SK-N-SH treated with all-trans-retinoic acid at 6 μM for 48 hours (cell line): ENCODE measurements at regions not wholly inside any gene's neighbourhood (a gene's known extent, or its start where the extent isn't known, plus 50 kb on each side); places are given as distances from the start of the nearest gene placed in this dataset.

ENCODE experiments used
- ATAC-seq: fragments of 200-7000 bp; cut with Tn5 transposase; 3 replicates; pipeline ENCODE4 v1.9.1; 2020; ENCODE audit warnings: mild to moderate bottlenecking, moderate library complexity
- ARNTL ChIP-seq: fragments of 450-650 bp; formaldehyde crosslinking; IDR thresholded peaks from 2 replicates; pipeline ENCODE4 v1.5.0; 2020; ENCODE audit warnings: low read depth, mild to moderate bottlenecking, moderate library complexity, borderline replicate concordance
- BACH2 ChIP-seq: fragments of 250-450 bp; sonication (Bioruptor Pico); IDR thresholded peaks from 2 replicates; pipeline ENCODE4 v1.9.0; 2021; ENCODE audit warnings: mild to moderate bottlenecking, borderline replicate concordance
- CREB5 ChIP-seq: fragments of 250-450 bp; sonication (Bioruptor Pico); IDR thresholded peaks from 2 replicates; pipeline ENCODE4 v1.5.1; 2020; ENCODE audit warnings: low read depth, mild to moderate bottlenecking, moderate library complexity
- CSDC2 ChIP-seq: fragments of 250-450 bp; sonication (Bioruptor Pico); IDR thresholded peaks from 2 replicates; pipeline ENCODE4 v1.5.0; 2020; ENCODE audit warnings: mild to moderate bottlenecking, moderate library complexity
- ESRRG ChIP-seq: fragments of 250-450 bp; sonication (Bioruptor Pico); IDR thresholded peaks from 2 replicates; pipeline ENCODE4 v1.6.1; 2021; ENCODE audit warnings: mild to moderate bottlenecking
- GLIS3 ChIP-seq: fragments of 250-450 bp; sonication (Bioruptor Pico); IDR thresholded peaks from 2 replicates; pipeline ENCODE4 v1.5.0; 2020; ENCODE audit warnings: mild to moderate bottlenecking, moderate library complexity
- ISL1 ChIP-seq: fragments of 250-450 bp; sonication (Bioruptor Pico); IDR thresholded peaks from 2 replicates; pipeline ENCODE4 v2.1.2; 2022; ENCODE audit warnings: mild to moderate bottlenecking, moderate library complexity
- OSR1 ChIP-seq: fragments of 250-450 bp; sonication (Bioruptor Pico); IDR thresholded peaks from 2 replicates; pipeline ENCODE4 v1.8.0; 2022; ENCODE audit warnings: moderate library complexity, mild to moderate bottlenecking, inconsistent platforms
- POU6F1 ChIP-seq: fragments of 250-450 bp; sonication (Bioruptor Pico); IDR thresholded peaks from 2 replicates; pipeline ENCODE4 v1.8.0; 2021; ENCODE audit warnings: low read depth, mild to moderate bottlenecking, moderate library complexity, borderline replicate concordance
- PPARA ChIP-seq: fragments of 250-450 bp; sonication (Bioruptor Pico); IDR thresholded peaks from 2 replicates; pipeline ENCODE4 v1.5.0; 2020; ENCODE audit warnings: mild to moderate bottlenecking, borderline replicate concordance
- RARB ChIP-seq: fragments of 250-450 bp; sonication (Bioruptor Pico); IDR thresholded peaks from 2 replicates; pipeline ENCODE4 v1.8.0; 2021; ENCODE audit warnings: mild to moderate bottlenecking, moderate library complexity
- SNAI2 ChIP-seq: fragments of 250-450 bp; sonication (Bioruptor Pico); IDR thresholded peaks from 2 replicates; pipeline ENCODE4 v1.5.0; 2020; ENCODE audit warnings: mild to moderate bottlenecking, moderate library complexity
- TCF4 ChIP-seq: fragments of 250-450 bp; sonication (Bioruptor Pico); IDR thresholded peaks from 2 replicates; pipeline ENCODE4 v1.8.0; 2021; ENCODE audit warnings: mild to moderate bottlenecking, moderate library complexity, borderline replicate concordance
- TOX ChIP-seq: fragments of 250-450 bp; sonication (Bioruptor Pico); IDR thresholded peaks from 2 replicates; pipeline ENCODE4 v1.8.0; 2021; ENCODE audit warnings: mild to moderate bottlenecking, moderate library complexity, borderline replicate concordance
- ZC3H10 ChIP-seq: fragments of 250-450 bp; sonication (Bioruptor Pico); IDR thresholded peaks from 2 replicates; pipeline ENCODE4 v1.5.1; 2021; ENCODE audit warnings: mild to moderate bottlenecking, moderate library complexity
- ZFP3 ChIP-seq: fragments of 250-450 bp; sonication (Bioruptor Pico); IDR thresholded peaks from 2 replicates; pipeline ENCODE4 v1.5.0; 2020; ENCODE audit warnings: mild to moderate bottlenecking, moderate library complexity
- ZFP30 ChIP-seq: fragments of 450-650 bp; formaldehyde crosslinking; IDR thresholded peaks from 2 replicates; pipeline ENCODE4 v1.5.0; 2022; ENCODE audit warnings: mild to moderate bottlenecking, moderate library complexity
- ZNF565 ChIP-seq: fragments of 450-650 bp; formaldehyde crosslinking; conservative IDR thresholded peaks from 2 replicates; pipeline ENCODE4 v1.5.0; 2020; ENCODE audit warnings: low read depth, mild to moderate bottlenecking, moderate library complexity
- ZNF70 ChIP-seq: fragments of 450-650 bp; formaldehyde crosslinking; IDR thresholded peaks from 2 replicates; pipeline ENCODE4 v1.5.0; 2020; ENCODE audit warnings: mild to moderate bottlenecking, moderate library complexity
- ZNF8 ChIP-seq: fragments of 450-650 bp; formaldehyde crosslinking; IDR thresholded peaks from 2 replicates; pipeline ENCODE4 v1.5.0; 2020; ENCODE audit warnings: mild to moderate bottlenecking, moderate library complexity
- TF ChIP-seq, protein P1 (sequence below): fragments of 250-450 bp; sonication (Bioruptor Pico); IDR thresholded peaks from 2 replicates; pipeline ENCODE4 v1.5.0; 2020; ENCODE audit warnings: mild to moderate bottlenecking, moderate library complexity
- TF ChIP-seq, protein P2 (sequence below): fragments of 250-450 bp; sonication (Bioruptor Pico); IDR thresholded peaks from 2 replicates; pipeline ENCODE4 v1.5.1; 2021; ENCODE audit warnings: mild to moderate bottlenecking, moderate library complexity
- TF ChIP-seq, protein P3 (sequence below): fragments of 250-450 bp; sonication (Bioruptor Pico); IDR thresholded peaks from 2 replicates; pipeline ENCODE4 v1.8.0; 2020; ENCODE audit warnings: mild to moderate bottlenecking, moderate library complexity, borderline replicate concordance

DNA sequence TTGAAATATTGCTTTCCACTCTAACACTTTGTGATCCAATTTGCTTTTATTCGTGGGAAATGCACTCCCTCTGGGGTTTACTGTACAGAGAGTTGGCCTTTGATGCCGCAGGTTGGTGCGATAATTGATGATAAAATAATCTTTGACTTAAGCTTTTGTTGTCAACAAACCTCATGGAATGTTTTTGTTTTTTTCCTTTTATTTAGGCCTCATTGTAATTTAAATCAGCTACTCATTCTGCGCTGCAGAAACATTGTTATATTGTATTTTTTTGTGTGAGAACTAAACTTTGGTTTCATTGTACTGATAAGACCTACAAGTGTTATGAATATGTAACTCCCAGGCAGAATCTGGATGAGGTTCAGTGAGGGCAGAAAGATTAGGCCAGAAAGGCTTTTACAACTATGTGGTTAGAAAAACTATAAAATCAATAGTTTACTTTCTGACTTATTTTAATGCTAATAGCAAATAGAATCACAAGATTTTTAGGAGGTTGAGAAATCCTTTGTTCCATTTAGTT, 76.8 kb upstream of the POM121L12 start:
- TF ChIP-seq ZFP3 (CRISPR knock-in tag): no peak
- no peak for ATAC-seq

- ATAC-seq: no peak
- TF ChIP-seq ARNTL (CRISPR knock-in tag): no peak
- TF ChIP-seq ZNF565 (CRISPR knock-in tag): no peak
- no peak for TF ChIP-seq POU6F1 (CRISPR knock-in tag)
- no peak for TF ChIP-seq CSDC2 (CRISPR knock-in tag)
- no peak for TF ChIP-seq ESRRG (CRISPR knock-in tag)
- no peak for TF ChIP-seq ISL1 (CRISPR knock-in tag)
- no peak for TF ChIP-seq ZNF70 (CRISPR knock-in tag)
- TF ChIP-seq, protein P1, sequence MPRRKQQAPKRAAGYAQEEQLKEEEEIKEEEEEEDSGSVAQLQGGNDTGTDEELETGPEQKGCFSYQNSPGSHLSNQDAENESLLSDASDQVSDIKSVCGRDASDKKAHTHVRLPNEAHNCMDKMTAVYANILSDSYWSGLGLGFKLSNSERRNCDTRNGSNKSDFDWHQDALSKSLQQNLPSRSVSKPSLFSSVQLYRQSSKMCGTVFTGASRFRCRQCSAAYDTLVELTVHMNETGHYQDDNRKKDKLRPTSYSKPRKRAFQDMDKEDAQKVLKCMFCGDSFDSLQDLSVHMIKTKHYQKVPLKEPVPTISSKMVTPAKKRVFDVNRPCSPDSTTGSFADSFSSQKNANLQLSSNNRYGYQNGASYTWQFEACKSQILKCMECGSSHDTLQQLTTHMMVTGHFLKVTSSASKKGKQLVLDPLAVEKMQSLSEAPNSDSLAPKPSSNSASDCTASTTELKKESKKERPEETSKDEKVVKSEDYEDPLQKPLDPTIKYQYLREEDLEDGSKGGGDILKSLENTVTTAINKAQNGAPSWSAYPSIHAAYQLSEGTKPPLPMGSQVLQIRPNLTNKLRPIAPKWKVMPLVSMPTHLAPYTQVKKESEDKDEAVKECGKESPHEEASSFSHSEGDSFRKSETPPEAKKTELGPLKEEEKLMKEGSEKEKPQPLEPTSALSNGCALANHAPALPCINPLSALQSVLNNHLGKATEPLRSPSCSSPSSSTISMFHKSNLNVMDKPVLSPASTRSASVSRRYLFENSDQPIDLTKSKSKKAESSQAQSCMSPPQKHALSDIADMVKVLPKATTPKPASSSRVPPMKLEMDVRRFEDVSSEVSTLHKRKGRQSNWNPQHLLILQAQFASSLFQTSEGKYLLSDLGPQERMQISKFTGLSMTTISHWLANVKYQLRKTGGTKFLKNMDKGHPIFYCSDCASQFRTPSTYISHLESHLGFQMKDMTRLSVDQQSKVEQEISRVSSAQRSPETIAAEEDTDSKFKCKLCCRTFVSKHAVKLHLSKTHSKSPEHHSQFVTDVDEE (CRISPR knock-in tag): no peak
- TF ChIP-seq ZNF8 (CRISPR knock-in tag): no peak
- TF ChIP-seq CREB5 (CRISPR knock-in tag): no peak
- no peak for TF ChIP-seq PPARA
- TF ChIP-seq, protein P2, sequence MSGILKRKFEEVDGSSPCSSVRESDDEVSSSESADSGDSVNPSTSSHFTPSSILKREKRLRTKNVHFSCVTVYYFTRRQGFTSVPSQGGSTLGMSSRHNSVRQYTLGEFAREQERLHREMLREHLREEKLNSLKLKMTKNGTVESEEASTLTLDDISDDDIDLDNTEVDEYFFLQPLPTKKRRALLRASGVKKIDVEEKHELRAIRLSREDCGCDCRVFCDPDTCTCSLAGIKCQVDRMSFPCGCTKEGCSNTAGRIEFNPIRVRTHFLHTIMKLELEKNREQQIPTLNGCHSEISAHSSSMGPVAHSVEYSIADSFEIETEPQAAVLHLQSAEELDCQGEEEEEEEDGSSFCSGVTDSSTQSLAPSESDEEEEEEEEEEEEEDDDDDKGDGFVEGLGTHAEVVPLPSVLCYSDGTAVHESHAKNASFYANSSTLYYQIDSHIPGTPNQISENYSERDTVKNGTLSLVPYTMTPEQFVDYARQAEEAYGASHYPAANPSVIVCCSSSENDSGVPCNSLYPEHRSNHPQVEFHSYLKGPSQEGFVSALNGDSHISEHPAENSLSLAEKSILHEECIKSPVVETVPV (CRISPR knock-in tag): no peak
- no peak for TF ChIP-seq OSR1 (CRISPR knock-in tag)
- no peak for TF ChIP-seq TCF4 (CRISPR knock-in tag)
- no peak for TF ChIP-seq GLIS3
- TF ChIP-seq BACH2 (CRISPR knock-in tag): no peak
- no peak for TF ChIP-seq RARB
- no peak for TF ChIP-seq ZFP30 (CRISPR knock-in tag)
Observed at GRCh38 chr7:52956379-52956915, 79.0 kb upstream of the POM121L12 start.

DNA sequence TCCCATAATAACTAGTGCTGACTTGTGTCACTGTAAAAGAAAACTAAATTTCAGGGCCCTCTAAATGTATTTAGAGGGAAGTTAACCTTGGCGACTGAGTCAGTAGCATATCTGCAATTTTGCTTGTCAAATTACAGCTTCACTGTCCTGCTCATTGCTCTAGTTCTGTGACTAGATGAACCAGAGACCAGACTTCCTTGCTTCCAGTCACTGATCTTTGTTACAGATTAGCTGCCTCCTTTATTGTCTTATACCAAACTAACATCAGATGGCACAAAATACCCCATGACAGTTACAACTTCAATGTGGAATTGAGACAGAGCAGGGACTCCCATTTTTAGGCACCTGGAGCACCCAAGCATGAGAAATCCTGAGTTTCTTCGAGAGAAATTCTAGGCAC, 79.9 kb upstream of the POM121L12 start:
- TF ChIP-seq POU6F1 (CRISPR knock-in tag) (no peak), ESRRG (CRISPR knock-in tag) (no peak), ZNF70 (CRISPR knock-in tag) (no peak), PPARA (no peak), GLIS3 (no peak), SNAI2 (CRISPR knock-in tag) (no peak), ARNTL (CRISPR knock-in tag) (no peak), ZNF8 (CRISPR knock-in tag) (no peak), CSDC2 (CRISPR knock-in tag) (no peak), TOX (CRISPR knock-in tag) (no peak), ZC3H10 (CRISPR knock-in tag) (no peak), ZFP30 (CRISPR knock-in tag) (no peak), TCF4 (CRISPR knock-in tag) (no peak), RARB (no peak), ZNF565 (CRISPR knock-in tag) (no peak), ISL1 (CRISPR knock-in tag) (no peak)
- TF ChIP-seq, protein P3, sequence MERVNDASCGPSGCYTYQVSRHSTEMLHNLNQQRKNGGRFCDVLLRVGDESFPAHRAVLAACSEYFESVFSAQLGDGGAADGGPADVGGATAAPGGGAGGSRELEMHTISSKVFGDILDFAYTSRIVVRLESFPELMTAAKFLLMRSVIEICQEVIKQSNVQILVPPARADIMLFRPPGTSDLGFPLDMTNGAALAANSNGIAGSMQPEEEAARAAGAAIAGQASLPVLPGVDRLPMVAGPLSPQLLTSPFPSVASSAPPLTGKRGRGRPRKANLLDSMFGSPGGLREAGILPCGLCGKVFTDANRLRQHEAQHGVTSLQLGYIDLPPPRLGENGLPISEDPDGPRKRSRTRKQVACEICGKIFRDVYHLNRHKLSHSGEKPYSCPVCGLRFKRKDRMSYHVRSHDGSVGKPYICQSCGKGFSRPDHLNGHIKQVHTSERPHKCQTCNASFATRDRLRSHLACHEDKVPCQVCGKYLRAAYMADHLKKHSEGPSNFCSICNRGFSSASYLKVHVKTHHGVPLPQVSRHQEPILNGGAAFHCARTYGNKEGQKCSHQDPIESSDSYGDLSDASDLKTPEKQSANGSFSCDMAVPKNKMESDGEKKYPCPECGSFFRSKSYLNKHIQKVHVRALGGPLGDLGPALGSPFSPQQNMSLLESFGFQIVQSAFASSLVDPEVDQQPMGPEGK (CRISPR knock-in tag): no peak
- TF ChIP-seq, protein P1 (CRISPR knock-in tag): no peak
- ATAC-seq: no peak
